ENCODE measurements at regions not wholly inside any gene's neighbourhood (a gene's known extent, or its start where the extent isn't known, plus 50 kb on each side); places are given as distances from the start of the nearest gene placed in this dataset.
"Not testable (repeated sequence)": the region's sequence is repeated elsewhere in the genome, so short reads cannot be mapped to it uniquely, and the experiment has no call there.

DNA sequence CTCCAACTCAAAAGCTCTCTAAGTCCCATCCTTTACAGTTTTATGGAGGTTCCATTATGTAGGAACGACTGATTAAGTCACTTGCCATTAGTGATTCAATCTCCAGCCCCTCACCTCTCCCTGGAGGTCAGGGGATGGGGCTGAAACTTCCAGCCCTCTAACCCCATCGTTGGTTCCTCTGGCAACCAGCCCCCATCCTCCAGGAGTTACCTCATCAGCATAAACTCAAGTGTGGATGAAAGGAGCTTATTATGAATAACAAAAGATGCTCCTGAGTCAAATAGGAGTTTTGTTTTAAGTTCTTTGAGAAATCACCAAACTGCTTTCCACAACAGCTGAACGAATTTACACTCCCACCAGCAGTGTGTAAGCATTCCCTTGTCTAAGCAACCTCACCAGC lies 494.3 kb upstream of the AUTS2 start:
- TF ChIP-seq, protein P1, sequence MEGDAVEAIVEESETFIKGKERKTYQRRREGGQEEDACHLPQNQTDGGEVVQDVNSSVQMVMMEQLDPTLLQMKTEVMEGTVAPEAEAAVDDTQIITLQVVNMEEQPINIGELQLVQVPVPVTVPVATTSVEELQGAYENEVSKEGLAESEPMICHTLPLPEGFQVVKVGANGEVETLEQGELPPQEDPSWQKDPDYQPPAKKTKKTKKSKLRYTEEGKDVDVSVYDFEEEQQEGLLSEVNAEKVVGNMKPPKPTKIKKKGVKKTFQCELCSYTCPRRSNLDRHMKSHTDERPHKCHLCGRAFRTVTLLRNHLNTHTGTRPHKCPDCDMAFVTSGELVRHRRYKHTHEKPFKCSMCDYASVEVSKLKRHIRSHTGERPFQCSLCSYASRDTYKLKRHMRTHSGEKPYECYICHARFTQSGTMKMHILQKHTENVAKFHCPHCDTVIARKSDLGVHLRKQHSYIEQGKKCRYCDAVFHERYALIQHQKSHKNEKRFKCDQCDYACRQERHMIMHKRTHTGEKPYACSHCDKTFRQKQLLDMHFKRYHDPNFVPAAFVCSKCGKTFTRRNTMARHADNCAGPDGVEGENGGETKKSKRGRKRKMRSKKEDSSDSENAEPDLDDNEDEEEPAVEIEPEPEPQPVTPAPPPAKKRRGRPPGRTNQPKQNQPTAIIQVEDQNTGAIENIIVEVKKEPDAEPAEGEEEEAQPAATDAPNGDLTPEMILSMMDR (IDR thresholded peaks at IDR 0.05; ENCODE audit: borderline replicate concordance, extremely low read depth, insufficient read depth): no peak
- DNase-seq (no peak), FAIRE-seq (no peak)
- intact Hi-C loops (cut with DNase I): no loop called here
- H3K27me3 ChIP-seq (ENCODE audit: control insufficient read depth, insufficient read depth, low read length): no peaks in the 10 kb centered on the region
- no peaks in the 10 kb centered on the region for H3K36me3 ChIP-seq (ENCODE audit: control insufficient read depth in 2 of 3, insufficient read depth in 3 of 3, low read length in 3 of 3)
- H3K9ac ChIP-seq (ENCODE audit: low read length in 3 of 3): no peak overlapping the region
- no peaks in the 10 kb centered on the region for H3K4me1 ChIP-seq (ENCODE audit: control insufficient read depth in 2 of 3, insufficient read depth in 2 of 3, low read depth in 1 of 3, low read length in 3 of 3)
- no peaks in the 10 kb centered on the region for H3K9me3 ChIP-seq (ENCODE audit: control insufficient read depth in 2 of 3, insufficient read depth in 1 of 3, low read length in 3 of 3)
- H3K27ac ChIP-seq (ENCODE audit: low read depth in 2 of 2, low read length in 2 of 2): no peak overlapping the region
- H3K4me3 ChIP-seq (ENCODE audit: low read length in 3 of 3): no peak overlapping the region

DNA sequence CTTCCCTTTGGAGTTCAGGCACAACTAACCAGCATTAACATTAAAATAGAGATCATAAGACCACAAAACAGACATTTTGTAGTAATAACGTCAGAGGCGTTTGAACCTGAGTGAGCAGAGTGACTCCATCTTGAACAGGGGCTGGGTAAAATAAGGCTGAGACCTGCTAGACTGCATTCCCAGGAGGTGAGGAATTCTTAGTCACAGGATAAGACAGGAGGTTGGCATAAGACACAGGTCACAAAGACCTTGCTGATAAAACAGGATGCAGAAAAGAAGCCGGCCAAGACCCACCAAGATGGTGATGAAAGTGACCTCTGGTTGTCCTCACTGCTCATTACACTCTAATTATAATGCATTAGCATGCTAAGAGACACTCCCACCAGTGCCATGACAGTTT lies 493.2 kb upstream of the AUTS2 start:
- no peak overlapping the region for H3K9ac ChIP-seq (ENCODE audit: low read length in 3 of 3)
- no peak for FAIRE-seq

DNA sequence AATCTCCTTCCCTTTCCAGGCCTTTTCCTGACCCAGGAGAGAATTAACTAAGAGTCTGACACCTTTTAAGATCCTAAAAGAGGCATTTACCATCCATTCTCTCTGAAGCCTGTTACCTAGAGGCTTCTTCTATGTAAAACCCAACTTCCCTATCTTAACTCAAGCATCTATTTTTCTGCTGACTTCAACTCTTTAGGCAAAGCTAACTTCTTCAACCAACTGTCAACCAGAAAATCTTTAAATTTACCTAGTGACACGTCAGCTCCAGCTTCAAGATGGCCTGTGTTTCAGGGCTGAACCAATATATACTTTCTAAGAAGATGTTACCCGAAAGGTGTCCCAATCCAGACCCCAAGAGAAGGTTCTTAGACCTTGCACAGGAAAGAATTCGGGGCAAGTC lies 492.3 kb upstream of the AUTS2 start:
- Histone ChIP-seq H3K4me1 (ENCODE audit: control insufficient read depth in 2 of 3, insufficient read depth in 2 of 3, low read depth in 1 of 3, low read length in 3 of 3) (no peaks in the 10 kb centered on the region), H3K9me3 (ENCODE audit: control insufficient read depth in 2 of 3, insufficient read depth in 1 of 3, low read length in 3 of 3) (no peaks in the 10 kb centered on the region), H3K27me3 (ENCODE audit: control insufficient read depth, insufficient read depth, low read length) (no peaks in the 10 kb centered on the region), H3K27ac (ENCODE audit: low read depth in 2 of 2, low read length in 2 of 2) (no peak overlapping the region), H3K36me3 (ENCODE audit: control insufficient read depth in 2 of 3, insufficient read depth in 3 of 3, low read length in 3 of 3) (no peaks in the 10 kb centered on the region), H3K9ac (ENCODE audit: low read length in 3 of 3) (no peak overlapping the region), H3K4me3 (ENCODE audit: low read length in 3 of 3) (no peak overlapping the region)
- TF ChIP-seq, protein P1 (IDR thresholded peaks at IDR 0.05; ENCODE audit: borderline replicate concordance, extremely low read depth, insufficient read depth): no peak
- intact Hi-C loops (cut with DNase I): no loop called here
- FAIRE-seq (no peak), DNase-seq (no peak)

More for the DNA sequence above, 493.2 kb upstream of the AUTS2 start:
- no peaks in the 10 kb centered on the region for H3K36me3 ChIP-seq (ENCODE audit: control insufficient read depth in 2 of 3, insufficient read depth in 3 of 3, low read length in 3 of 3)
- intact Hi-C loops (cut with DNase I): no loop called here
- H3K27me3 ChIP-seq (ENCODE audit: control insufficient read depth, insufficient read depth, low read length): no peaks in the 10 kb centered on the region
- H3K27ac ChIP-seq (ENCODE audit: low read depth in 2 of 2, low read length in 2 of 2): no peak overlapping the region
- H3K4me1 ChIP-seq (ENCODE audit: control insufficient read depth in 2 of 3, insufficient read depth in 2 of 3, low read depth in 1 of 3, low read length in 3 of 3): no peaks in the 10 kb centered on the region
- no peaks in the 10 kb centered on the region for H3K9me3 ChIP-seq (ENCODE audit: control insufficient read depth in 2 of 3, insufficient read depth in 1 of 3, low read length in 3 of 3)
- no peak for DNase-seq
- TF ChIP-seq, protein P1 (IDR thresholded peaks at IDR 0.05; ENCODE audit: borderline replicate concordance, extremely low read depth, insufficient read depth): no peak
- no peak overlapping the region for H3K4me3 ChIP-seq (ENCODE audit: low read length in 3 of 3)

DNA sequence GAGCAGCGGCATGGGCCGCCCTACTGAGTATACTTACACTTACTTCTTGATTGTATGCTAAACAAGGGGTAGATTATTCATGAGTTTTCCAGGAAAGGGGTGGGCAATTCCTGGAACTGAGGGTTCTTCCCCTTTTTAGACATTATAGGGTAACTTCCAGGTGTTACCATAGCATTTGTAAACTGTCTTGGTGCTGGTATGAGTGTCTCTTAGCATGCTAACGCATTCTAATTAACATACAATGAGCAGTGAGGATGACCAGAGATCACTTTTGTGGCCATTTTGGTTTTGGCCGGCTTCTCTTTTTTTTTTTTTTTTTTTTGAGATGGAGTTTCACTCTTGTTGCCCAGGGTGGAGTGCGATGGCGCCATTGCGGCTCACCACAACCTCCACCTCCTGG lies 491.8 kb upstream of the AUTS2 start:
- H3K9ac ChIP-seq (ENCODE audit: low read length in 3 of 3); FAIRE-seq; intact Hi-C loops (cut with DNase I); H3K4me1 ChIP-seq (ENCODE audit: control insufficient read depth in 2 of 3, insufficient read depth in 2 of 3, low read depth in 1 of 3, low read length in 3 of 3); H3K9me3 ChIP-seq (ENCODE audit: control insufficient read depth in 2 of 3, insufficient read depth in 1 of 3, low read length in 3 of 3); H3K27ac ChIP-seq (ENCODE audit: low read depth in 2 of 2, low read length in 2 of 2); H3K4me3 ChIP-seq (ENCODE audit: low read length in 3 of 3); H3K27me3 ChIP-seq (ENCODE audit: control insufficient read depth, insufficient read depth, low read length); DNase-seq; H3K36me3 ChIP-seq (ENCODE audit: control insufficient read depth in 2 of 3, insufficient read depth in 3 of 3, low read length in 3 of 3): not testable (repeated sequence)

DNA sequence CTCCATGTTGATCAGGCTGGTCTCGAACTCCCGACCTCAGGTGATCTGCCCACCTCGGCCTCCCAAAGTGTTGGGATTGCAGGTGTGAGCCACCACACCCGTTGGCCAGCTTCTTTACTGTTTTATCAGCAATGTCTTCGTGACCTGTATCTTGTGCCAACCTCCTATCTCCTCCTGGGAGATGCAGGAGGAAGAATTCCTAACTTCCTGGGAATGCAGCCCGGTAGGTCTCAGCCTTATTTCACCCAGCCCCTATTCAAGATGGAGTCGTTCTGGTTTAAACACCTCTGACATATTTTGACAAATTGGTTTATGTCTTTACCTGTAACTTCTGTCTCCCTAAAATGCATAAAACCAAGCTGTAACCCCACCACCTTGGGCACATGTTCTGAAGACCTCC lies 491.3 kb upstream of the AUTS2 start:
- H3K27ac ChIP-seq (ENCODE audit: low read depth in 2 of 2, low read length in 2 of 2); H3K9ac ChIP-seq (ENCODE audit: low read length in 3 of 3); DNase-seq; H3K9me3 ChIP-seq (ENCODE audit: control insufficient read depth in 2 of 3, insufficient read depth in 1 of 3, low read length in 3 of 3); FAIRE-seq; H3K4me3 ChIP-seq (ENCODE audit: low read length in 3 of 3); intact Hi-C loops (cut with DNase I); H3K4me1 ChIP-seq (ENCODE audit: control insufficient read depth in 2 of 3, insufficient read depth in 2 of 3, low read depth in 1 of 3, low read length in 3 of 3); H3K36me3 ChIP-seq (ENCODE audit: control insufficient read depth in 2 of 3, insufficient read depth in 3 of 3, low read length in 3 of 3); H3K27me3 ChIP-seq (ENCODE audit: control insufficient read depth, insufficient read depth, low read length): not testable (repeated sequence)

All from kidney (tissue), 13 donors.